HG03280 (cell line): ENCODE measurements at regions not wholly inside any gene's neighbourhood (a gene's known extent, or its start where the extent isn't known, plus 50 kb on each side); places are given as distances from the start of the nearest gene placed in this dataset.

Source experiments
- ATAC-seq: cut with Tn5 transposase; IDR thresholded peaks from one replicate; pipeline ENCODE4 v1.9.1; 2021; ENCODE audit warnings: mild to moderate bottlenecking, moderate library complexity; ENCODE audit not compliant: unreplicated experiment

- no peak for ATAC-seq
These were observed 279.3 kb downstream of the YTHDC2 start for GRCh38 chr5:113792806-113793205.

DNA sequence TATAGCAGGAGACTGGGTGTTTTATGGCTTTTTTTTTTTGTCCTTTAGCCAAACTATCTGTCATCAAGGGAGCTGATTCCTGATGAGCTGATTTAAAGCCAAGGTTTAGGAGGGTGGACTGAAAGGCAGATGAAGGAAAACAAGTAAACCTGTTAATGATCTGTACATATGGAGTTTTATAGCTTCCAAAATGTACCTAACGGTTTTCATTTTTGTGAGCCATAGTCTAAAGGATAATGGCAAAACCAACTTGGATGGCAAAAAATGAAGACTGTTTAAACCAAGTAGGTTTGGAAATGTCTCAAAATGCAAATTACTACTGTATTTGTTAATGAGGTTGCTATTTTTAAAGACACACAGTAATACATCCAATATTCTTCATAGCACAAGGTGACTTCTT is 281.5 kb downstream of the YTHDC2 start:
- no peak for ATAC-seq

DNA sequence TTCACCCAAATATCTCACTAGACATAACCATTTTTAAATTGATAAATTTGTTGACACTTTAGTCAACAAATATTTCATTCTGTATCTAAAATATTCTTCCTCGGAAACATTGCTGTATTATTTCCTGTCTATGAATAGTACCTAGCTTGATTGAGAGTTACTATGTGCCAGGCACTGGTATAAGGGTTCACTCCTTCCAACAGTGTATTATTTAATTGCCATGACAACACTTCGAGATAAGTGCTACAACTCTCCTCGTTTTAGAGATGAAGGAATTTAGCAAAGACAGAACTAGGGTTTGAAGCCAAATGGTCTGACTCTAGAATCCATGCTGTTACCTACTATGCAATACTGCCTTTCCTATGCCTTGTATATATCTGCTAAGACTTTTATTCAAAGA is 287.2 kb downstream of the YTHDC2 start:
- ATAC-seq, result no peak

GRCh38 chr5:113804264-113804663 is 290.8 kb downstream of the YTHDC2 start:
- no peak for ATAC-seq

DNA sequence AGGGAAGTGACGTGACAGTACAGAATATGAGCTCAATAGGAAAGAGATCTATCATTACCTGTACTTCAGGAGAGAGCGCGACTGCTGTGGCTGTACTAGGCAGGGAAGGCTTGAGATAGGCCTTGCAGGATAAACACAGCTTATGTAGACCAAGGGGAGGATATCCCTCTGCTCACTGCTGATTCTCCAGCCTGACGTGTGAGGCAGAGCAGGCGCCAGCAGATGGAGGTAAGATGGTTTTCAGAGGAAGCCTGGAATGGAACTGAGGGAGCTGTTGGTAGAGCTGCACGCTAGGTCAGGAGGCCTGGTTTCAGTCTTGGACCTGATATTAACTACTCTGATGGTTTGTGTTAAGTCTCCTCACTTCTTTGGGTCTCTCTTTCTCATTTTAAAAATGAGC is 291.4 kb downstream of the YTHDC2 start:
- ATAC-seq, result no peak

GRCh38 chr5:113806250-113806649 is 292.8 kb downstream of the YTHDC2 start:
- ATAC-seq, result no peak

DNA sequence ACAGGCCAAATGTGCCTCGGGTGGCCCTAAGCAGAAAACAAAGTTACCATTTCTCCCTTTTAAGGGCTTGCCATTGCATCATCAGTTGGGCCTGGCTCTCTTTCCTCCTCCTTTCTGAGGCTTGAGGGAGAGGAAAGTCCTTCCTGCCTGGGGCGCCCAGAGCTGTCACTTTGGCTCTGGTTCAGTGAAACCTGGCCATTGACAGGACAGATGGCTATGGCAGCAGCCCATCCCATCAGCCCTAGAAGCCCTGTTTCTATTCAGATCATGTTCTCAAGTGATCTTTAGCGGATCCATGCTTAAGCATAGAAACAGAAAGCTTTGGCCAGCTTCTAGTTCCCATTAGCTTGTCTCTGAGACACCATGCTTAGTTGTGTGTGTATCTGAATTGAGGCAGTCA is 293.4 kb downstream of the YTHDC2 start:
- no peak for ATAC-seq

DNA sequence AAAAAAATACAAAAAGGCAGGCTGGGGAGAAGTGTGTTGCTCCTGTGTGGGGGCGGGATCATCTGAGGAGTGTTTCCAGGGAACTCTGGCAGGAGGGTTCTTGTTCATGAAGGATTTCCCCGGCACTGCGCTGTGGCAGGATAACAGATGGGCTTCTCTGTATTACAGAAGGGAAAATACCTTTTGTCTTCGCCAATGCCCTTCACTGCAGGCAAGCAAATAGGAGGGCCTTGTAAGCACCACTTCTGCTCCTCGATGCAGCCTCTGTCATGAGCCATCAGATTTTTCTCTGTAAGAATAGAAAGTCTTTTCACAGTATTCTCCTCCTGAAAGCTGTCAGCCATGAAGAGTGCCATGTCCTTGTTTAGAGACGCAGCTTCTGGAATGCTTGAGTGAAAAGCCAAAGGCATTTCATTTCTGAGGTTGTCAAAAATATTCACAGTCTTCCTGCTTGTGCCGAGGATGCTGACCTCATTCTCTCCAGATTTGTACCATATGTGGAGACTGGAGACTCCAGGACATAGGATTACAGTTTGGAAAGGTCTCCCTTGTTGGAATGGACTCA is 294.0 kb downstream of the YTHDC2 start:
- no peak for ATAC-seq

- ATAC-seq, result no peak
These were observed 295.5 kb downstream of the YTHDC2 start for GRCh38 chr5:113808956-113809355.

GRCh38 chr5:113809626-113810025 is 296.1 kb downstream of the YTHDC2 start:
- ATAC-seq, result no peak

DNA sequence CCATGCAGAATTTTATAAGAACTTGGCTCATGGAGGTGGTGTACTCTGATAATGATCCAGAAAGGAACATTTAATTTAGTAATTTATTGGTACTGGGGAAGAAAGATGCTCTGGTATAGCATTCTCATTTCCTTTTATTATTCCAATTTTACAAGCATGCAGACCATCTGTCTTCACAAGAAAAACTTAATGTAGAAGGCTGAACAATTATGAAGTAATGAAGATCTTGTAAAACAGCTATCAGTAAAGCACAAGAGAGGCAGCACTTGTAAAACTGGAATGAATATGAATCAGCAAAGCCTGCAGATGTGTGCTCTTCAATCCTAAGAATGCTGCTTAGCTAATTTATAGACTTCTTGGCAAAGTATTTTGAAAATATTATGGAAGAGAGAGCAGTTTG is 300.0 kb downstream of the YTHDC2 start:
- no peak for ATAC-seq

DNA sequence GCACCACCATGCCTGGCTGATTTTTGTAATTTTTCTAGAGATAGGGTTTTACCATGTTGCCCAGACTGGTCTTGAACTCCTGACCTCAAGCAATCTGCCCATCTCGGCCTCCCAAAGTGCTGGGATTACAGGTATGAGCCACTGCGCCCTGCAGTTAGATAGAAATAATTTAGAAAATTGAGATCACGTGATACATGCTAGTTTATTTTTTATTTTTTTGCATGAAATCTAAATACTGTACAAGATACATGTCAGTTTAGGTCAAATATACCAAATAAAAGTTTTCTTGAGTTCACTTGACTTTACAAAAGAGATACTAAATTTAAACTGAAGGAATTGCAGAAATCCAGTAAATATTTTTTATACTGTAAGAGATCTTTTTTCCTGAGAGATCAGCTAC is 304.2 kb downstream of the YTHDC2 start:
- no peak for ATAC-seq

DNA sequence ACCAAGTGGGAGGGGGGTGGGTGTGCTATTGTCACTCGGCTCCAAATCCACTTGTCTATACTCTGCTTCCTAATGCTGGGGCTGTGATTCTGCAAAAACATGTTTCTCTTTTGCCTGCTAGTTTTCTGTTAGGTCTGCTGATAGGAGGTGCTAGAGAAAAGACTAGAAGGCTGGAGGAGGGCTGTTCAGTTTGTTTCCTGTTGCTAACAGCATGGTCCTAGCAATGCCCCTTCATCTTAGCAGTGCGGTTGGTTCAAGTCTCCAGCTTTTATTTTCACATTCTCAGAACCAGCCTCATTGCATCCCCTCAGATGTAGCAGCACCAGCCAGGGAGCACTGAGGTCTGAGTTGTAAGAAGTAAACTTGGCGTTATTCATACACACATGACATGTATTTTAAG is 310.2 kb downstream of the YTHDC2 start:
- ATAC-seq, result no peak

GRCh38 chr5:113824307-113824706 is 310.8 kb downstream of the YTHDC2 start:
- ATAC-seq, result no peak

DNA sequence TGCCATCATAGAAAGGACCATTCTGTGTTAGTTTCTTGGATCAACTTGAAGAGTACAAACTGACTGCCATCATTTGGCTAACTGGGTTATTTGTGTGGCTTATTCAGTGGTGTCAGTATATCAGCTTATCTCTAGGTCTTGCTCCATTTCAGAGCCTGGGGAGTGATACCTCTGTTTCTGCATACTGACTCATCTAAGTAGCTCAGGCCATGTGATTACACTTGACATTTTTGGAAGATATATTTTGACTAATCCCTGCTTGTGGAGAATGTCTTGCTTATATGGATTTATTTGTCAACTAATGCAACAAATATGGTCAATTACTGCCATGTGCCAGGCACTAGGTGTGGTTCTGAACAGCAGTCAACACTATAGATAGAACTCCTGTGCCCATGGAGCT is 311.7 kb downstream of the YTHDC2 start:
- no peak for ATAC-seq

- no peak for ATAC-seq
These were observed 333.4 kb downstream of the YTHDC2 start for GRCh38 chr5:113846941-113847340.

DNA sequence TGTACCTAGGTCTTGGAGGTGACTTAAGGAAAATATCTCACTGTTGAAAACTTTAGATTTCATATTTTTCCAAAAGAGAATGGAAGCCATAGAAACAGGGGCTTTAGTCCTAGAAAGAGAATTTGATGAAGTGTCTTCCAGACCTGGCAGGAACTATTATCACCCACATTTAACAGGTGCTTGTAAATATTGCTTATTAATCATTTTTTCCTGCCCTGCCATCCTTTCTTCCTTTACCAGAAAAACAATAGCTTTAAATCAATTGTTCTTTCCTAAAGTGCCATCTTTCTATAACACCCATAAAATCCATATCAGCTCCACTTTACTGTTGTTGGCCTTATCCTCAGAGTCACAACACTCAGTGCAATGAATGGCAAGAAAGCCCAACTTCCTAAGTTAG is 350.9 kb downstream of the YTHDC2 start:
- no peak for ATAC-seq

DNA sequence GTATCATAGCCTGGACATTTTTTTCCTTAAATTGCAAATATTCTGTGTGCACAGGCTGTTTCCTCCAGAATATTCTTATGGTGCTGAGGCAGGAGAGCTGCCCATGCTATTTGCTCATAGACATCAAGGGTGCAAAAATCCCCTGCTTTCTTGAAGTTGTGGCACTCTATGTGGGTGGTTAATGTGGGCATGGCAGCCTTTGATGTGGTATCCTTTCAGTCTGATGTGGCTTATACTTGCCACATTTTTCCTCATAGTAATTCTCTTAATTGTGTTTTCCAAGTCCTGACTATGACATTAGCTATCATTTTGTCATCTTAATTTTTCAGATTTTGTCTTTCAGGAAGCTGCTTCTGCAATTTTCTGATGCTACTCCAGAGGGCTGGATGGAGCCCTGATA is 353.3 kb downstream of the YTHDC2 start:
- ATAC-seq, result no peak

DNA sequence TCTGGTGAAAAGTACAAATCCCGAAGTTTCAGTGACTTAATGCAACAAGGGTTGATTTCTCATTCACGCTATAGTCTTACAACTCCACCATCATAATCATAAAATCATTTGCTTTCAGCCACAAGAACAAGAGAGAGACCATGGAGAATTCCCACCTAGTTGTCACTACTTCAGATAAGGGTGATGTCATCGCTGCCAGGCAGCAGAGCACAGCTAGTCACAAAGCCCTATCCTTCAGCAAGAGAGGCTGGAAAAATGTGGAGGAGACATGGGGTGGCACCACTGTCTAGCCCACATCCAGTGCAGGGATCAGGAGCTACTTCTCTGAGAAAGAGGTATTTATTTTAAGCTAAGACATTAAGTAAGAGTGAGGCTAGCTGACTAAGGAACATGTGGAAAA is 356.1 kb downstream of the YTHDC2 start:
- ATAC-seq, result no peak

GRCh38 chr5:113871972-113872371 is 358.5 kb downstream of the YTHDC2 start:
- no peak for ATAC-seq

DNA sequence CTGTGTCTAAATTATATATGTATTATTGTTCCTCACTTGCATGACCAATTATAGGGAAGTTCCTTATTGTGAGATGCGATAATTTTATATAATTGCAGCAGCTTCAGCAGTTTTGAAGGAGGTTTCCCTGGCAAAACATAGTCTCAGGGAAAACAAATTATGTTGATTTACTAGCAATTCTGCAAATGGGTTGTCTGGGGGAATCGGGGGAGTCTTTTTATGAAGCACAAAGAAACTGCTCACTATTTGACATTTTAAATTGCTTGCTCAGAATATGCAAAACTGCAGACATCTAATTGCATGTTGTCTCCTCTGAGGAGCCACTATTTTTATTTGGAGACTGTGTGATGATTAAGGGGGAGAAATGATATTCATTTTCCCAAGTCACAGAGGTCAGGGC is 361.6 kb downstream of the YTHDC2 start:
- ATAC-seq, result no peak

DNA sequence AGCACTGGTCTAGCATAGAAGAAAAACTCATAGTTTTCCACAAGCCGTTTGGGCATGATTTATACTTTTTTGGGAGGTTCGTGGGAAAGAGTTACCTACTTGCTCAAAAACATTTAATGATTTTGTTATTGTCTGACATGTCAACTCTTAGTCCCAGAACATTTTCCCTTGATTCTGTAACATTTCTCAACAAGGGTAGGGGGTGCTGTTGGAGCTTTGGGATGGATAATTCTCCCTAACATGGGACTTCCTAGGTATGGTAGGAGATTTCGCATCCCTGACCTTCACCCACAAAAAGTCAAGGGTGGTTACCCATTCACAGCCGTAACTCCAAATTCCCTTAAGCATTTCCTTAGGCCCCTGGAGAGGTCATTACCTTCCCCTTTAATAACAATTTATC is 378.0 kb downstream of the YTHDC2 start:
- ATAC-seq, result no peak

DNA sequence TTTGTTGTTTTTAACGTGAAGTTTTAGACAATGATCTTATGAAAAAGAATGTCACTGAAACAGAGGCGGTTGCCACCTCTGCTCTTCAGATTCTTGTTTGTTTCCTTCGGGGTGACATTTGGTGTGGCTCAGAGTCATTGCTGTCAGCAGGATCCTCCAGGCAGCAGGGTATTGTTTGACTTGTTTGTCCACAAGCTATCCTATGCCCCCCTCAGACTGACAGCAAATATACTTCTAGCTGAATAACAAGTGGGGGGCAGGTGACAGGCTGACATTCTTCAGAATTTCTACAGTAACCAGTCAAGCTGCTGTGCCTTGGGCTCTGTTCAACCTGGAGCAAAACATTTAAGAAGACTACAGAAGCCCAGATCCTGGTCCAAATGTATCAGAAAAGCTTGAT is 383.3 kb downstream of the YTHDC2 start:
- no peak for ATAC-seq

DNA sequence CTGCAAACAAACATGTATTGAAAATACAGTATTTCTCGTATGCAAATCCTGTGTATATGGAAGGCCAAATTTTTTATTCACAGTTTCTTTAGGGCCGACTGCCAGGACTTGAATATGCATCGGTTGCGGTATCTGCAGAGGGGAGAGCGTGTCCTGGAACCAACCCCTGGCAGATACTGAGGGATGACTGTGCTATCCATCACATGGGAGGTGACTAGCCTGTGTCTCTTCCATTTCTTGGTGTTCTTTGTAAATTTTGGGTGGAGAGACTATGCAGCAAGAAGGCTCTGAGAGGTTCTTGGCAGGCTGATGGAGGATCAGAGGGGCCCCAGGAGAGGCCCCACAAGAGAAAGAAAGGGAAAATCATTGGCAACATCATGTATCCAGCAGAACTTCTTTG is 384.3 kb downstream of the YTHDC2 start:
- ATAC-seq, result no peak
